GM21528 (cell line): ENCODE measurements at regions not wholly inside any gene's neighbourhood (a gene's known extent, or its start where the extent isn't known, plus 50 kb on each side); places are given as distances from the start of the nearest gene placed in this dataset.

Experiments used
- ATAC-seq: cut with Tn5 transposase; IDR thresholded peaks from one replicate; pipeline ENCODE4 v1.9.1; 2021; ENCODE audit warnings: mild to moderate bottlenecking, moderate library complexity; ENCODE audit not compliant: unreplicated experiment, low FRiP score

DNA sequence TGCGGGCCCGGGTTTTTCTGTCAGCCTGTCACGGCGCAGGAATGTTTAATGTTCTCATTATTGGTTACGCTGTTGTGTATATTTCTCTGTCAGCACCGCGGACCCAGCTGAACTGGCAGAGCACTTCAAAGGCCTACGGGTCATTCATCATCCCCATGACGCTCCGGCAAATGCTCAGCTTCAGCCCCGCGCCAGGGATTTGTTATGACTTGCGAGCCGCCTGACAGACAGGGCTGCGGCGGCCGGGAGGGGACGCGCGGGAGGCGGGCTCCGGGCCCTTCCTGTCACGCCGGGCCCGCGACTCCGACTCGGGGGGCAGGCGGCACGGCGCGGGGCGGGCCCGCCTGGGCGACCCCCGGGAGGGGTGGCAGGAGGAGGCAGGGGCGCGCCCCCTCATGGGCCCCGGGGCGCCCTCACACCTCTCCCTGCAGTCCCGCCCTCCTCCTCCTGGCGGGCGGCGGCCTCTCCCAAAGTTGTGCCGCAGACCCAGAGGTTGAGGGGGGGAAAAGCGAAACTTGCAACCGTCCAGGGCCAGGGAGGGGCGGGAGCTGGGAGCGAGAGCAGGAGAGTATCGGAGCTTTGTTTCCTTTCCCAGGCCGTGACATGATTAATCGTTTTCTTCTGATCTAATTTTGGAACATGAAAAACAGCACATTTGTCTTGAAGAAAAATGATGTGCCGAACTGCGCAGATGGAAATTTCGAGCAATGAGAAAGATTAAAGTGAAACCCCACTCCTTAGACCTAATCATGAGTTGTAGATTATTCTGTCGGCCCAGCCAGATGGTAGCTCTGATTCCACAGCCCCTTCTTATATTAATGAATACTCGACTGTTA, 59.3 kb upstream of the COMTD1 start:
- peak; percentile 70 for ATAC-seq

DNA sequence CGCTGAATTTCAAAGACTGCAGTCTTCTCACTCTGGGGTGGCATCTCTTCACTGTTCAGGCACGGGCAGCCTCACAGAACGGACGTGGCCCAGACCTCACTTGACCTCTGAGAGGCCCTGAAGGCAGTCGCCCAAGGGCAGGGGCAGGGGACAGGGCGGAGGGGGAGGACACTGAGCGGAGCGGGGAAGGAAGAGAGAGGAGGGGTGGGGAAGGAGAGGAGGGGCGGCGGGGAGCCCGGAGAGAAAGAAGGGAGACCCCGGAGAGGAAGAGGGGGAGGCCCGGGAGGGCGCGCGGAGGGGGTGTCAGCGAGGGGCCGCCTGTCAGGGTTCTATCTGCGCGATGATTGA, 58.7 kb upstream of the COMTD1 start:
- no peak for ATAC-seq

DNA sequence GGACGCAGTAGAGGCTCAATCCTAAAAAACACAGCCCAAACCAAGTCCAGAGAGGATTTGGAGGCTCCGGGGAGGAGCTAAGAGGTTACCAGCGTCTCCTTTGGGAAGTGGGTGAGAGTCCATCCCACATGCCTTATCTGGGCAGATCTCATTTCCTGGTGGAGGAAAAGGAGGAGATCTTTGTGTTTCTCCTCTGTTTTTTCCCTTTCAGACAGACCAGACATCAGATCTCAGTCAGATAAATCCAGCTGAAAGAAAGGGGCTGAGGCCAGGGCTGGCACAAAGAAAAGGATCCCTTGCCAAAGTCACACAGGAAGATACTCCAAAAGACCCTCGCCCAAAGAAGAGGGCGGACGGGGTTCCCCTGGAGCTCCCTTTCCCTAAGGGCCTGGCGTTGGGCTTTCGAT, 58.3 kb upstream of the COMTD1 start:
- no peak for ATAC-seq

DNA sequence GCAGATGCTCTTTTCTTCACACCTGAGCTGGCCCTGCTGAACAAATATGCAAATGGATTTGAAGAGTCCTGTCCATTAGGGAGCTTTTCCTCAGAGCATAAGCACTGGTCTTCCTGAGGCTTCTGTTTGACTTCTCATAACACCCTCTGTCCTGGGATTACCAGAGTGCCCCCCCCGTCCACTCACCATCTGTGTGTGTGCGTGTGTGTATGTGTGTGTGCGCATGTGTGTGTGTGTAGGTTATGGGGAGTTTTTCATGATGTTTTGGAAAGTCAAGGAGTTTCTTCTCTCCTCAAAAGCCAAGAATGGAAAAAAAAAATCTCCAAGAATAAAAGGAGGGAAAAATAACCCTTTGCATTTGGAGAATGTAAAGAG, 57.7 kb upstream of the COMTD1 start:
- no peak for ATAC-seq

DNA sequence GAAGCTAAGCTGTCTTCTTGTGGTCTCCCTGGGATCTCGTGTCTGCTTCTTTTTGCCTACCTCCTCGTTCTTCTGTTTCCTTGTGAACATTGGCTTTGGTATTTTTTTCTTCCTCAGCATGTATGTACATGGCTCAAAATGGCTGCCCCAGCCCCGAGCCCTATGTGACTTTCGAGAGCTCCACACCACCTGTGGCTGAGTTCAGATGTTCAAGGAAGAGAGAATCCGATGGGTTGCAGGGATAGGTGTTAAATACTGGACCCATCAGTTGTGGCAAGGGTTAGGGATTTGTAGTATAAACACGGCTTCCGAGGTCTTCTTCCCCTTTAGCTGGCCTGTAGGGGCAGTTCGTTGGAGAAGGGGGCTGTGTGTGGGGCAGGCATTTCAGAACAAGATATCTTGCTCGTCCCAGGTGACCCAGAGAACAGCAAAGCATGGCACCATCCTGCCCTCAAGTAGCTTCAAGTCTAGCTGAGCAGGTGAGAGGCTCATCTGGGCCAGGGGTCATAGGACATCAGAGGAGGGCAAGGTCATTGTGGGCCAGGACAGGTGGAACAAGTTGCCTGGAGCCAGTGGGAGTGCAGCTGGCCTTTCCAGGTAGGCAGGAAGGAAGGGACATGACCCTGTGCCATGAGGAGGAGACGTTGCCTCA, 57.2 kb upstream of the COMTD1 start:
- ATAC-seq: no peak

DNA sequence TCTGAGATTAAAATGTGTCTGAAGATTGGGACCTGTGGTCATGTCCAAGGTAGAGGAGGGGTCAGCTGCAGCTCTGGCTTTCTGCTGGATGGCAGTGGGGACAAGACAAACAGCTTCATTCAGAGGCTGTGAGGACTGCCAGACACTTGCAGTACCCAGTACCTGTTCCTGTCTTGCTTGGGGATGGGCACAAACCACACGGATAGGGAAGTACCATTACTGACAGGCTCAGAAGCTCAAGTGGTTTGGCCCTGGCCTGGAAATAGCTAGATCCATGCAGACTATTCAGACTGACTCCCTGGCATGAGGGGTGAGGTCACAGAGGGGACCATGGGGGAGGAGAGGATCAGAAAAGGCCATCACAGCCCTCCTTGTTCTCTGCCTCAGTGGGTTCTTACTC, 56.0 kb upstream of the COMTD1 start:
- no peak for ATAC-seq

DNA sequence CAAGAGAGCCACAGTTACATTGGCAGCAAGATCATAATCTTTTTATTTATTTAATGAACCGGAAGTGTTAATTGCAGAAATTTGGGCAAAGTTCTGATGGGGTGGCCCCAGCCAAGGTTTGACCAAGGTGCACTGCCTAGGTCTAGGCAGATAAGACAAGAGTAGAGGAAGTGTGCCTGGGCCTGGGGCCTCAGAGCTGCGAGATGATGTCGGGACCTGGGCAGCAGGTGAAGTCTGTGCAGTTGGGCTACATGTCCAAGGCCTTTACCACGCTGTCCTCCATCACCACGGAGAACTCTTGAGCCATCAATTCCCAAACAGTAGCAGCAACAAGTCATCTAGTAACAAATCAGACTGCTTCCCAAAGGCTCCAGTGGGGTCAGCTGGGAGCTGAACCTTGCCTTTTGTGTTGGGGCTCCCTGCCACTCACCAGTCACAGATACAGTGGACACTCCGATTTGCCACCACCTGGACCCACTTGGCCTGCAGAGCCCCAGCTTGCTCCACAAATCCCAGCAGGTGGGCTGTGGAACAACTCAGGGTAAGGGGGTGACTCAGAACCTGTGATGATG, 52.5 kb upstream of the COMTD1 start:
- no peak for ATAC-seq

DNA sequence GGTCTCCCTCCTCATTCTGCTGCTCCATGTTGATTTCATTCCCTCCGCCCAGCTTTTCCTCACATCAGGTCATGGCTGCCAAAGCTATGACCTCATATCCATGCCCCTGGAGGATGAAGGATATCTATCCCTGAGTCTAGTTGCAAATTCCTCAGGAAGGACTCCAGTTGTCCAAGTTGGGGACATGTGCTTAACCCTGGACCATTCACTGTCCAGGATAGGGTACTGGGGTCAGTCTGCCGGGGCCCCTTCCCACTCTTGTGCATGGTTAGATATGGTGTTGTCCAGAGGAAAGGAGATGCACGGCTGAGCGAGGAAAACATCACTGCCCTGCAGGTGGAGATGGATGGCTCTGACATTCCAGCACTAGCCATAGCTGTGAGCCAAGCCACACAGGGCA, 51.9 kb upstream of the COMTD1 start:
- no peak for ATAC-seq

DNA sequence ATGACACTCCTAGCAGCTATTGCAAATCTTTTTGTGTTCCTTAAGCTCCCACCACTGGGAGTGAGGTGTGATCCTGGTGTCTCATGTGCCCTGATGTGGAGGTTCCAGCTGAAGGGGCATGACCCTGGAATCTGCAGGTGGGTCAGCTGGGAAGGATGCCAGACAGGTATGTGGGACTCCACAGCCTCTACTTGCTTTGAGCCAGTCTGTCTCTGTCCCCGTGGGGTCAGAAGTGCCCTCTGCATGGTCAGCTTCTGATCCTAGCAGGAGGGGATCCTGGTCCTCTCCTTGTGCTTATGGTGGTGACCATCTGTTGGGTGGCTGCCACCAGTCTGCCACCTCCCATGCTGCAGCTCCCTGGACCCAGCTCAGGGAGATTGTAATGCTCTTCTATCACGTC, 51.1 kb upstream of the COMTD1 start:
- no peak for ATAC-seq
